ENCODE measurements at regions not wholly inside any gene's neighbourhood (a gene's known extent, or its start where the extent isn't known, plus 50 kb on each side); places are given as distances from the start of the nearest gene placed in this dataset.

GRCh38 chr18:70666936-70667335 lies 378.1 kb downstream of the SOCS6 start:
- Histone ChIP-seq H3K9me3 (replicated peaks; ENCODE audit: insufficient read depth, low read length) (no peaks in the 10 kb centered on the region), H2AFZ (ENCODE audit: low read length) (no peak overlapping the region)

DNA sequence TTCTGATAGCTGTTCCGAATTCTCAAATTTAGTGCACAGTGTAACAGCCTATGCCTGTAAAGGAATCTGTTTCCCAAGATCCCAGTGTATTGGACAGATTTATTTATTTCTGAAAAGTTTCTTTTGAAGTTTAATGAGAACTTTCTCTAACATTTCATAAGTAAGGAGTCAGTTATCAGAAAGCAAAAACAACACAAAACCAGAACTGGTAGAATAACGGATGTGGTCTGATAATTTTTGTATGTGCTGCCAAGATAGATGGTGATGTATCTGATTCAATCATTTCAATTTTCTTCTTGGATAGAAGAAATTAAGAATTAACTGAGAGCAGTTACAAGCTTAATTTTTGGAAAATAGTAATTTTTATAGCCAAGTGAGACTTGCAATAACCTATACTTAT lies 374.3 kb downstream of the SOCS6 start:
- Histone ChIP-seq H3K9me2 (replicated peaks; ENCODE audit: insufficient read depth, low read length) (no peaks in the 10 kb centered on the region), H3K36me3 (replicated peaks; ENCODE audit: insufficient read depth, low read length) (no peaks in the 10 kb centered on the region), H2AFZ (ENCODE audit: low read length) (no peak overlapping the region), H3K27ac (ENCODE audit: low read length) (no peak overlapping the region), H3K4me2 (ENCODE audit: low read depth, low read length) (no peak overlapping the region), H3F3A (ENCODE audit: insufficient read depth, low read length) (no peaks in the 10 kb centered on the region), H3K27me3 (replicated peaks; ENCODE audit: insufficient read depth, low read length) (no peaks in the 10 kb centered on the region), H4K20me1 (ENCODE audit: insufficient read depth, low read length) (no peaks in the 10 kb centered on the region), H3K79me2 (ENCODE audit: low read length) (no peaks in the 10 kb centered on the region), H3K9ac (ENCODE audit: low read length) (no peak overlapping the region), H3K9me3 (replicated peaks; ENCODE audit: insufficient read depth, low read length) (no peaks in the 10 kb centered on the region), H3K4me1 (ENCODE audit: low read length) (no peaks in the 10 kb centered on the region), H3K4me3 (ENCODE audit: low read length) (no peak overlapping the region)
- no peak for DNase-seq
- TF ChIP-seq, protein P1, sequence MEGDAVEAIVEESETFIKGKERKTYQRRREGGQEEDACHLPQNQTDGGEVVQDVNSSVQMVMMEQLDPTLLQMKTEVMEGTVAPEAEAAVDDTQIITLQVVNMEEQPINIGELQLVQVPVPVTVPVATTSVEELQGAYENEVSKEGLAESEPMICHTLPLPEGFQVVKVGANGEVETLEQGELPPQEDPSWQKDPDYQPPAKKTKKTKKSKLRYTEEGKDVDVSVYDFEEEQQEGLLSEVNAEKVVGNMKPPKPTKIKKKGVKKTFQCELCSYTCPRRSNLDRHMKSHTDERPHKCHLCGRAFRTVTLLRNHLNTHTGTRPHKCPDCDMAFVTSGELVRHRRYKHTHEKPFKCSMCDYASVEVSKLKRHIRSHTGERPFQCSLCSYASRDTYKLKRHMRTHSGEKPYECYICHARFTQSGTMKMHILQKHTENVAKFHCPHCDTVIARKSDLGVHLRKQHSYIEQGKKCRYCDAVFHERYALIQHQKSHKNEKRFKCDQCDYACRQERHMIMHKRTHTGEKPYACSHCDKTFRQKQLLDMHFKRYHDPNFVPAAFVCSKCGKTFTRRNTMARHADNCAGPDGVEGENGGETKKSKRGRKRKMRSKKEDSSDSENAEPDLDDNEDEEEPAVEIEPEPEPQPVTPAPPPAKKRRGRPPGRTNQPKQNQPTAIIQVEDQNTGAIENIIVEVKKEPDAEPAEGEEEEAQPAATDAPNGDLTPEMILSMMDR (IDR thresholded peaks at IDR 0.05; ENCODE audit: low read length): no peak
- TF ChIP-seq EZH2phosphoT487 (IDR thresholded peaks at IDR 0.05; ENCODE audit: low read length): no peak
- TF ChIP-seq EZH2 (optimal IDR thresholded peaks at IDR 0.05; ENCODE audit: low read depth, low read length): no peak

More at GRCh38 chr18:70666936-70667335, 378.1 kb downstream of the SOCS6 start:
- no peaks in the 10 kb centered on the region for H3K79me2 ChIP-seq (ENCODE audit: low read length)
- no peaks in the 10 kb centered on the region for H3K36me3 ChIP-seq (replicated peaks; ENCODE audit: insufficient read depth, low read length)
- peaks cover 6% of the 10 kb centered on the region; the same call in 1 of the 2 replicates for H3F3A ChIP-seq (ENCODE audit: insufficient read depth, low read length)
- H3K9me2 ChIP-seq (replicated peaks; ENCODE audit: insufficient read depth, low read length): no peaks in the 10 kb centered on the region
- TF ChIP-seq EZH2phosphoT487 (IDR thresholded peaks at IDR 0.05; ENCODE audit: low read length) (no peak), EZH2 (optimal IDR thresholded peaks at IDR 0.05; ENCODE audit: low read depth, low read length) (no peak)
- TF ChIP-seq, protein P1 (IDR thresholded peaks at IDR 0.05; ENCODE audit: low read length): no peak
- H3K9ac ChIP-seq (ENCODE audit: low read length): no peak overlapping the region
- H3K27me3 ChIP-seq (replicated peaks; ENCODE audit: insufficient read depth, low read length): no peaks in the 10 kb centered on the region
- no peak overlapping the region for H3K27ac ChIP-seq (ENCODE audit: low read length)
- H3K4me3 ChIP-seq (ENCODE audit: low read length): no peak overlapping the region
- peaks cover 9% of the 10 kb centered on the region for H3K4me1 ChIP-seq (ENCODE audit: low read length)
- H3K4me2 ChIP-seq (ENCODE audit: low read depth, low read length): no peak overlapping the region
- DNase-seq: no peak
- no peaks in the 10 kb centered on the region for H4K20me1 ChIP-seq (ENCODE audit: insufficient read depth, low read length)

- no peaks in the 10 kb centered on the region for H3K9me2 ChIP-seq (replicated peaks; ENCODE audit: insufficient read depth, low read length)
- no peaks in the 10 kb centered on the region for H3K36me3 ChIP-seq (replicated peaks; ENCODE audit: insufficient read depth, low read length)
These were observed 373.7 kb downstream of the SOCS6 start for GRCh38 chr18:70662588-70662987.

More at GRCh38 chr18:70662588-70662987, 373.7 kb downstream of the SOCS6 start:
- Histone ChIP-seq H3K4me1 (ENCODE audit: low read length) (no peaks in the 10 kb centered on the region), H3K4me3 (ENCODE audit: low read length) (no peak overlapping the region), H3F3A (ENCODE audit: insufficient read depth, low read length) (no peaks in the 10 kb centered on the region), H2AFZ (ENCODE audit: low read length) (no peak overlapping the region), H3K27ac (ENCODE audit: low read length) (no peak overlapping the region), H3K9me3 (replicated peaks; ENCODE audit: insufficient read depth, low read length) (no peaks in the 10 kb centered on the region), H3K27me3 (replicated peaks; ENCODE audit: insufficient read depth, low read length) (no peaks in the 10 kb centered on the region), H3K79me2 (ENCODE audit: low read length) (no peaks in the 10 kb centered on the region), H3K4me2 (ENCODE audit: low read depth, low read length) (no peak overlapping the region), H3K9ac (ENCODE audit: low read length) (no peak overlapping the region), H4K20me1 (ENCODE audit: insufficient read depth, low read length) (no peaks in the 10 kb centered on the region)
- no peak for DNase-seq
- TF ChIP-seq EZH2 (optimal IDR thresholded peaks at IDR 0.05; ENCODE audit: low read depth, low read length) (no peak), EZH2phosphoT487 (IDR thresholded peaks at IDR 0.05; ENCODE audit: low read length) (no peak)
- TF ChIP-seq, protein P1 (IDR thresholded peaks at IDR 0.05; ENCODE audit: low read length): no peak
